Suppressor macrophage treated with lipopolysaccharide for 1 hour (primary cell): ENCODE measurements at regions not wholly inside any gene's neighbourhood (a gene's known extent, or its start where the extent isn't known, plus 50 kb on each side); places are given as distances from the start of the nearest gene placed in this dataset.
"Not testable (repeated sequence)": the region's sequence is repeated elsewhere in the genome, so short reads cannot be mapped to it uniquely, and the experiment has no call there.

Experiments
- DNase-seq, 3 donors: peaks; one replicate each; pipeline ENCODE4 v3.0.0-alpha.2; 2020 to 2022

- DNase-seq = no peak
Observed at GRCh38 chr6:4368649-4369048, 233.3 kb upstream of the ECI2 start.

- no peak for DNase-seq
Observed at GRCh38 chr6:4367643-4368042, 232.3 kb upstream of the ECI2 start.

GRCh38 chr6:4366635-4367395 lies 231.4 kb upstream of the ECI2 start:
- no peak for DNase-seq

- DNase-seq = no peak
Observed at GRCh38 chr6:4365686-4366085, 230.3 kb upstream of the ECI2 start.

GRCh38 chr6:4364711-4365110 lies 229.3 kb upstream of the ECI2 start:
- no peak for DNase-seq

GRCh38 chr6:4364172-4364571 lies 228.8 kb upstream of the ECI2 start:
- DNase-seq = no peak

GRCh38 chr6:4363656-4364055 lies 228.3 kb upstream of the ECI2 start:
- DNase-seq = peak; percentile 39 to 69 (median 55)

GRCh38 chr6:4362326-4362725 lies 227.0 kb upstream of the ECI2 start:
- peak; percentile 86 to 97 (median 95) for DNase-seq

GRCh38 chr6:4360920-4361319 lies 225.5 kb upstream of the ECI2 start:
- DNase-seq = no peak

- peak in 1 of 3 donors; percentile 32 for DNase-seq
Observed at GRCh38 chr6:4359108-4359730, 223.8 kb upstream of the ECI2 start.

- peak; percentile 92 to 96 (median 95) for DNase-seq
Observed at GRCh38 chr6:4358414-4359107, 223.2 kb upstream of the ECI2 start.

GRCh38 chr6:4357660-4358152 lies 222.3 kb upstream of the ECI2 start:
- not testable (repeated sequence) for DNase-seq

- no peak for DNase-seq
Observed at GRCh38 chr6:4356899-4357659, 221.7 kb upstream of the ECI2 start.

- DNase-seq = no peak
Observed at GRCh38 chr6:4355241-4355640, 219.9 kb upstream of the ECI2 start.

GRCh38 chr6:4354181-4354580 lies 218.8 kb upstream of the ECI2 start:
- no peak for DNase-seq

- DNase-seq = no peak
Observed at GRCh38 chr6:4352731-4353130, 217.4 kb upstream of the ECI2 start.

GRCh38 chr6:4352322-4352669 lies 216.9 kb upstream of the ECI2 start:
- DNase-seq = no peak

- peak; percentile 60 to 75 (median 64) for DNase-seq
Observed at GRCh38 chr6:4351520-4352321, 216.3 kb upstream of the ECI2 start.

GRCh38 chr6:4350567-4351519 lies 215.5 kb upstream of the ECI2 start:
- no peak for DNase-seq

GRCh38 chr6:4349931-4350330 lies 214.6 kb upstream of the ECI2 start:
- no peak for DNase-seq

GRCh38 chr6:4349323-4349722 lies 213.9 kb upstream of the ECI2 start:
- DNase-seq = no peak
